ENCODE measurements at regions not wholly inside any gene's neighbourhood (a gene's known extent, or its start where the extent isn't known, plus 50 kb on each side); places are given as distances from the start of the nearest gene placed in this dataset.

DNA sequence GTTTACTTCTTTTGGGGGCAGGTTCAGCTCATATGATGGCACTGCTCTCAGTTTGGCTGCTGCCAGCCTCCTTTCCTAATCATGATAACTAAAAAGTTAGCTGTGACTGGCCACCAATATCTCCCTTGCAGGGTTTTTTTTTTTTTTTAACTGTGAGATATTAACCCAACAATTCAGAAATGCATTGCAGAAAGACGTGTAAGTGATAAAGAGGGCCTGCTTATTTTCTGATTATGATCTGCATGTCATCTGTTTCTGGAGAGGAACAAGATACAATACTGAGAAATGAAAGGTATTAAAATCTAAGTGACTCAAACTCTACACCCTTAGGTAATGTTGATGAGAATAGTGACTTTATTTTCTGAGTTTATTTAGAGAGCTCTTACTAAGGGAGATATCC is 905.6 kb downstream of the SOCS6 start:
- H3K9me3 ChIP-seq (ENCODE audit: control insufficient read depth in 1 of 2, insufficient read depth in 1 of 2, low read depth in 1 of 2, low read length in 2 of 2) = peaks cover 7 to 16% of the 10 kb centered on the region in 2 experiments; a peak in 2 of 4 replicates
- ATAC-seq (no peak), DNase-seq (ENCODE audit: low read depth, low spot score) (no peak)
- H2AFZ ChIP-seq (ENCODE audit: low read depth, low read length, poor library complexity, severe bottlenecking) = no peak overlapping the region
- no peak overlapping the region for H3K27ac ChIP-seq (ENCODE audit: low read depth, low read length)
- BruUV-seq (replicated peaks) = no TSS peak
- intact Hi-C loops (cut with micrococcal nuclease) = no loop called here
- H3K4me1 ChIP-seq (ENCODE audit: control insufficient read depth in 1 of 2, insufficient read depth in 2 of 2, low read length in 2 of 2) = no peaks in the 10 kb centered on the region
- ChIA-PET POLR2A (no interaction called here), CTCF (no interaction called here), RAD21 (ENCODE audit: low non-redundant PET in 1 of 2, low total read pairs in 2 of 2, uncharacterized antibody in 2 of 2, unreplicated experiment in 2 of 2) (no interaction called here)
- no peak overlapping the region for H3K4me3 ChIP-seq (replicated peaks in 1 of 2; ENCODE audit: low read depth in 1 of 2, low read length in 2 of 2)
- H3K4me2 ChIP-seq (ENCODE audit: low read length) = no peak overlapping the region
- no peaks in the 10 kb centered on the region for H3K9me2 ChIP-seq (ENCODE audit: insufficient read depth)
- H3K27me3 ChIP-seq (ENCODE audit: insufficient read depth, low read length) = no peaks in the 10 kb centered on the region
- TF ChIP-seq RAD21 (IDR thresholded peaks at IDR 0.05; ENCODE audit: low read depth) (no peak), ZFX (IDR thresholded peaks at IDR 0.05) (no peak), SRF (IDR thresholded peaks at IDR 0.05; ENCODE audit: low read depth) (no peak), EZH2 (IDR thresholded peaks at IDR 0.05) (no peak), POLR2A (IDR thresholded peaks at IDR 0.05; ENCODE audit: borderline replicate concordance, extremely low read depth, insufficient read depth, insufficient read length) (no peak), CBX3 (IDR thresholded peaks at IDR 0.05; ENCODE audit: low read depth) (no peak), SIN3A (IDR thresholded peaks at IDR 0.05; ENCODE audit: low read depth) (no peak), SP1 (IDR thresholded peaks at IDR 0.05; ENCODE audit: low read depth) (no peak)
- TF ChIP-seq, protein P1, sequence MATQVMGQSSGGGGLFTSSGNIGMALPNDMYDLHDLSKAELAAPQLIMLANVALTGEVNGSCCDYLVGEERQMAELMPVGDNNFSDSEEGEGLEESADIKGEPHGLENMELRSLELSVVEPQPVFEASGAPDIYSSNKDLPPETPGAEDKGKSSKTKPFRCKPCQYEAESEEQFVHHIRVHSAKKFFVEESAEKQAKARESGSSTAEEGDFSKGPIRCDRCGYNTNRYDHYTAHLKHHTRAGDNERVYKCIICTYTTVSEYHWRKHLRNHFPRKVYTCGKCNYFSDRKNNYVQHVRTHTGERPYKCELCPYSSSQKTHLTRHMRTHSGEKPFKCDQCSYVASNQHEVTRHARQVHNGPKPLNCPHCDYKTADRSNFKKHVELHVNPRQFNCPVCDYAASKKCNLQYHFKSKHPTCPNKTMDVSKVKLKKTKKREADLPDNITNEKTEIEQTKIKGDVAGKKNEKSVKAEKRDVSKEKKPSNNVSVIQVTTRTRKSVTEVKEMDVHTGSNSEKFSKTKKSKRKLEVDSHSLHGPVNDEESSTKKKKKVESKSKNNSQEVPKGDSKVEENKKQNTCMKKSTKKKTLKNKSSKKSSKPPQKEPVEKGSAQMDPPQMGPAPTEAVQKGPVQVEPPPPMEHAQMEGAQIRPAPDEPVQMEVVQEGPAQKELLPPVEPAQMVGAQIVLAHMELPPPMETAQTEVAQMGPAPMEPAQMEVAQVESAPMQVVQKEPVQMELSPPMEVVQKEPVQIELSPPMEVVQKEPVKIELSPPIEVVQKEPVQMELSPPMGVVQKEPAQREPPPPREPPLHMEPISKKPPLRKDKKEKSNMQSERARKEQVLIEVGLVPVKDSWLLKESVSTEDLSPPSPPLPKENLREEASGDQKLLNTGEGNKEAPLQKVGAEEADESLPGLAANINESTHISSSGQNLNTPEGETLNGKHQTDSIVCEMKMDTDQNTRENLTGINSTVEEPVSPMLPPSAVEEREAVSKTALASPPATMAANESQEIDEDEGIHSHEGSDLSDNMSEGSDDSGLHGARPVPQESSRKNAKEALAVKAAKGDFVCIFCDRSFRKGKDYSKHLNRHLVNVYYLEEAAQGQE (IDR thresholded peaks at IDR 0.05; ENCODE audit: low read depth) = no peak
- TF ChIP-seq, protein P2, sequence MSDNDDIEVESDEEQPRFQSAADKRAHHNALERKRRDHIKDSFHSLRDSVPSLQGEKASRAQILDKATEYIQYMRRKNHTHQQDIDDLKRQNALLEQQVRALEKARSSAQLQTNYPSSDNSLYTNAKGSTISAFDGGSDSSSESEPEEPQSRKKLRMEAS (IDR thresholded peaks at IDR 0.05) = no peak
- H3K36me3 ChIP-seq (ENCODE audit: control insufficient read depth in 1 of 2, insufficient read depth in 2 of 2, low read length in 2 of 2) = no peaks in the 10 kb centered on the region
- H3K9ac ChIP-seq (ENCODE audit: low read length) = no peak overlapping the region
- H4K20me1 ChIP-seq (ENCODE audit: insufficient read depth) = no peaks in the 10 kb centered on the region
- H3K79me2 ChIP-seq (ENCODE audit: insufficient read depth, low read length) = no peaks in the 10 kb centered on the region

All from HCT116 (cell line).